IPS-20b (cell line): ENCODE measurements at regions not wholly inside any gene's neighbourhood (a gene's known extent, or its start where the extent isn't known, plus 50 kb on each side); places are given as distances from the start of the nearest gene placed in this dataset.

Experiments used
- H3K27ac ChIP-seq: one replicate; pipeline ENCODE4 v1.5.1; 2013; ENCODE audit warnings: low read length
- H3K27me3 ChIP-seq: 2 replicates; pipeline ENCODE4 v1.6.1; 2013; ENCODE audit warnings: mild to moderate bottlenecking, low read length, inconsistent platforms; ENCODE audit not compliant: insufficient read depth
- H3K36me3 ChIP-seq: 2 replicates; pipeline ENCODE4 v1.6.1; 2013; ENCODE audit warnings: low read depth, mild to moderate bottlenecking, inconsistent platforms, low read length, moderate library complexity; ENCODE audit not compliant: insufficient read depth
- H3K4me1 ChIP-seq: 2 replicates; pipeline ENCODE4 v1.6.1; 2013; ENCODE audit warnings: mild to moderate bottlenecking, control low read depth, inconsistent platforms, low read length, moderate library complexity; ENCODE audit not compliant: insufficient read depth
- H3K4me3 ChIP-seq: 2 replicates; pipeline ENCODE4 v1.5.1; 2013; ENCODE audit warnings: mild to moderate bottlenecking, low read length, inconsistent platforms
- H3K9ac ChIP-seq: 2 replicates; pipeline ENCODE4 v1.6.1; 2013; ENCODE audit warnings: low read depth, mild to moderate bottlenecking, inconsistent platforms, low read length, moderate library complexity
- H3K9me3 ChIP-seq: 2 replicates; pipeline ENCODE4 v1.6.1; 2013; ENCODE audit warnings: mild to moderate bottlenecking, low read depth, low read length, inconsistent platforms; ENCODE audit not compliant: insufficient read depth

- Histone ChIP-seq H3K4me3 (no peak overlapping the region), H3K9ac (no peak overlapping the region), H3K36me3 (no peaks in the 10 kb centered on the region), H3K9me3 (no peaks in the 10 kb centered on the region; the same call in 1 of the 2 replicates), H3K27ac (no peak overlapping the region), H3K4me1 (no peaks in the 10 kb centered on the region), H3K27me3 (no peaks in the 10 kb centered on the region)
Observed at GRCh38 chr2:2822143-2822542, 491.1 kb upstream of the MYT1L start.

DNA sequence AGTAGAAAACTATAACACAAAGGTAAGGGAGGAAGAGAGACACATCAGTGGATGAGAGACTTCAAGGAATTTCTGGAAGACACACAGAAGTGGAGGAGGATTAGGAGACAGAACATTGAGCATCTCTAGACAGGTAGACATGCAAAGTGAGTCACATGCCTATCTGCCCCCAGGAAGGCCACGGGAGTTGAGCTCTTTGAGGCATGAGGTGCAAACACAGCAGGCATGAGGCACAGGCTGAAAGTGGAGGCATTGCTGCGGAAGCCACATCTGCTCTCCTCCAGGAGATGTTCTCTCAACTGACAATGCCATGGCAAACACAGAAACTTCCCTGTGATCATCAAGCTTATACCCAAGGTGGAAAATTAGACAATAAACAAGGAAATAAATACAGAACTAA is 481.6 kb upstream of the MYT1L start:
- peaks cover 9% of the 10 kb centered on the region; the same call in 1 of the 2 replicates for H3K9me3 ChIP-seq
- no peak overlapping the region for H3K27ac ChIP-seq
- no peak overlapping the region for H3K9ac ChIP-seq
- no peaks in the 10 kb centered on the region for H3K27me3 ChIP-seq
- H3K4me3 ChIP-seq: no peak overlapping the region
- no peaks in the 10 kb centered on the region for H3K4me1 ChIP-seq
- no peaks in the 10 kb centered on the region for H3K36me3 ChIP-seq

DNA sequence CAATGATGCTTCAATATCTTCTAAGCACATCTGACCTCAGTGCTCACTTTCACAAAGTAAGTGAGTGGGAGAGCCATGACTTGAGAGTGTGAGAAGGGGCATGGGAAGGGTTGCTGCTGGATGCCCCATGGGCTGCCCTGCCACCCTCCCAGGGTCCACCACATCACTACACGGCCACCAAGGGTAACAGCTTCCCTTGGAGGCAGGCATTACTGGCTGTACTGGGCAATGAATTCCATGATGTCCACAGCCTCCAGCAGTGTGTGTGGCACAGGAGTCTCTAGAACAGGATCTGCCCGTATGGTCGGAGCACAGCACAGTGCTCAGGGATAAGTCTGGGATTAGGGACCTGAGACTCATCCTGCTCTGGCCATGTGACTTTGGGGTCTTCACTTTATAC is 481.0 kb upstream of the MYT1L start:
- H3K9me3 ChIP-seq: peaks cover 9% of the 10 kb centered on the region; the same call in 1 of the 2 replicates
- no peak overlapping the region for H3K9ac ChIP-seq
- no peaks in the 10 kb centered on the region for H3K27me3 ChIP-seq
- H3K27ac ChIP-seq: no peak overlapping the region
- no peak overlapping the region for H3K4me3 ChIP-seq
- no peaks in the 10 kb centered on the region for H3K4me1 ChIP-seq
- H3K36me3 ChIP-seq: no peaks in the 10 kb centered on the region

DNA sequence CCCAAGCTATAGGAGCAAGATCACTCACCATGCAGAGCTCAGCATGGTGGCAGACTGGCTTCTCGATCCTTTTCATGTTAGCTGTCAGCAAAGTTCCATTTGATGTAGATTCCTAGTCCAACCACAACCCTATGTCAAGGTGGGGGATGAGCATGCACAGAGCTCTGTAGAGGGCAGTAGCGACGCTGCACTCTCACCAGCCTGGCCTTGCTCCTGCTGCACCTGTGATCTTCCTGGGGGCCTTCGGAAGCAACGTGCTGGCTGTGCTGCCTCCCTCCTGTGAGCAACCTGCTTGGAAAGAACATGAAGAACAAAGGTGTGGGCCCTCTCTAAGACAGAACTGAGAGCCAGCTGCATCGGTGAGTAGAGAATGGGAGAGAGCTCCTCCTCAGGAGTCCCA is 479.4 kb upstream of the MYT1L start:
- peaks cover 9% of the 10 kb centered on the region; the same call in 1 of the 2 replicates for H3K9me3 ChIP-seq
- H3K4me3 ChIP-seq: no peak overlapping the region
- H3K9ac ChIP-seq: no peak overlapping the region
- H3K27ac ChIP-seq: no peak overlapping the region
- no peaks in the 10 kb centered on the region for H3K4me1 ChIP-seq
- H3K27me3 ChIP-seq: no peaks in the 10 kb centered on the region
- H3K36me3 ChIP-seq: no peaks in the 10 kb centered on the region

GRCh38 chr2:2809771-2810170 is 478.7 kb upstream of the MYT1L start:
- H3K4me1 ChIP-seq: no peaks in the 10 kb centered on the region
- no peak overlapping the region for H3K4me3 ChIP-seq
- no peak overlapping the region for H3K27ac ChIP-seq
- H3K27me3 ChIP-seq: no peaks in the 10 kb centered on the region
- no peaks in the 10 kb centered on the region for H3K36me3 ChIP-seq
- peaks cover 9% of the 10 kb centered on the region; the same call in 1 of the 2 replicates for H3K9me3 ChIP-seq
- H3K9ac ChIP-seq: no peak overlapping the region

DNA sequence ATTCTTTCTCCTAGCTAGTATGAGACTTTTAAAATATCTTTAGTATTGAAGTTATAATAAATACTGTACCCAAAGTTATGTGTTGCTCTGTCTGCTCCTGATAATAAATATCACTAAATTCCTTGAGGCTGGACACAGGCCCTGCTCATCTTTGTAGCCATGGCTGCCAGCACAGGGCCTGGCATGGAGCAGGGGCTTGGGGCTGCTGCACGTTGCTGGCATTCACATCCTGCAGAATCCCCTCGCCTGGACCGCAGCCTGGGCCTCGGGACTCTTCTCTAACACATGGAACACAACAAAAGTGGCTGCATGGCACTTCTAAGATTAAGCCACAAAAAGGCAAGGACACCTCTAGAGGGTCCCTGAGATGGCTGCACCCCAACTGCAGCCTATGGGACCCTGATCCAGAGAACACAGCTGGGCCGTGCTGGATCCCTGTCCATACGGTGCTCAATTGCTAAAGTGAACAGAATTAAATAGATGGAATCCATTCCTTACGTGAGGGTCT is 477.5 kb upstream of the MYT1L start:
- H3K27me3 ChIP-seq: no peaks in the 10 kb centered on the region
- H3K9ac ChIP-seq: no peak overlapping the region
- H3K4me3 ChIP-seq: no peak overlapping the region
- H3K9me3 ChIP-seq: no peaks in the 10 kb centered on the region
- no peak overlapping the region for H3K27ac ChIP-seq
- H3K36me3 ChIP-seq: no peaks in the 10 kb centered on the region
- no peaks in the 10 kb centered on the region for H3K4me1 ChIP-seq

DNA sequence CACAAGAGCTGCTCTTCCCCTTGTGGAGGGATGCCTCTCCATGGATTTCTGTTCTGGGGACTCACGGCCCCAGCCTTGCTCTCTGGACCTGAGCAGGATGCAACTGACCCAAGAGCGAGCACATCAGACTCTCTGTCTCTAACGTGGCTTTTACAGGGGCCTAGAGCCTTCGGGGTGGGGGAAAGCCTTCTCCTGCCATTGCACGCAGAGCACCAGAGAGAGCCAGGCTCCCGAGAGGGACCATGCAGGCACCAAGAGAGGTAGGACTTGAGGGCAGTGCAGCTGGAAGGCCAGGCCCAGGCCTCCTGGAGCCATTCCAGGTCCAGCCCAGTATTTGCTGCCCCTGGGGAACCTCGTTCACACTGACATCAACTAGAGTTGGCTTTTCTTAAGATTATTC is 475.6 kb upstream of the MYT1L start:
- H3K9ac ChIP-seq: no peak overlapping the region
- no peaks in the 10 kb centered on the region for H3K36me3 ChIP-seq
- H3K9me3 ChIP-seq: peaks cover 10% of the 10 kb centered on the region; the same call in 1 of the 2 replicates
- H3K4me3 ChIP-seq: no peak overlapping the region
- H3K27ac ChIP-seq: no peak overlapping the region
- H3K27me3 ChIP-seq: no peaks in the 10 kb centered on the region
- no peaks in the 10 kb centered on the region for H3K4me1 ChIP-seq

- no peak overlapping the region for H3K27ac ChIP-seq
- H3K4me3 ChIP-seq: no peak overlapping the region
- no peaks in the 10 kb centered on the region for H3K27me3 ChIP-seq
- H3K9ac ChIP-seq: no peak overlapping the region
- no peaks in the 10 kb centered on the region for H3K4me1 ChIP-seq
- H3K9me3 ChIP-seq: peaks cover 10% of the 10 kb centered on the region; the same call in 1 of the 2 replicates
- no peaks in the 10 kb centered on the region for H3K36me3 ChIP-seq
Observed at GRCh38 chr2:2805263-2805662, 474.2 kb upstream of the MYT1L start.

DNA sequence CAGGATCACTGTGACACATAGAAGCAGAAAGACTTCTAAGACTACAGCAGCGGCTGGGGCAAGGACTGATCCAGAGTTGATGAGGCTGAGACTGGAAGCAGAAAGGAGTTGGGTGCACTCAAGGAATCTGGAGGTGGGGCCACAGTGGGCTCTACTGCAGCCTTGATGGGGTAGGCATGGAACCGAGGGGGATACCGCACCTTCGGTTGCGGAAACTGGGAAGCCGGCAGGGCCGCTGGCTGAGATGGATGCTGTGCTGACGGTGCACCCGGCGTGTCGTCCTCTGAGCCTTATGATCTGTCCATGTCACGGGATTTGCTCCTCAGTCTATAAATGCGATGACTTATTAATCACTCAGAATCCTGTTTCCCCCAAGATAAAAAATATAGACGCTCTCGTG is 473.5 kb upstream of the MYT1L start:
- Histone ChIP-seq H3K27me3 (no peaks in the 10 kb centered on the region), H3K4me3 (no peak overlapping the region), H3K36me3 (no peaks in the 10 kb centered on the region), H3K27ac (no peak overlapping the region), H3K9me3 (peaks cover 10% of the 10 kb centered on the region; the same call in 1 of the 2 replicates), H3K9ac (no peak overlapping the region), H3K4me1 (no peaks in the 10 kb centered on the region)

DNA sequence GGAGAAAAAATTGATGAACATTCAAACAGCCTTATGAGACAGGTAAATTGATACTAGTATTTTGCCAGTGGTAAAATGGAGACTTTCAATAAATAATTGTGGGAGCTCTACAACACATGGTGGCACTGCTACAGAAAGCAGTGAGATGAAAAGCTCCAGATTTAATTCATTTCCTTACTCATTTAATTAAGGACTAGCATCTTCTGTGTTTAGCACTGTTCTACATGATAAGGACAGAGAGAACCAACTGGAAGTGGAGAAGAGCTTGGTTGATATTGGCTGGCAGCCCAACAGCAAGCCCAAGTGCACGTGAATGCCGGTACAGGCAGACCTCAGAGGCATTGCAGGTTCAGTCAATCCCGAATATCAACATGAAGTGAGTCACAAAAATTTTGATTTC is 470.4 kb upstream of the MYT1L start:
- no peak overlapping the region for H3K27ac ChIP-seq
- no peaks in the 10 kb centered on the region for H3K4me1 ChIP-seq
- H3K4me3 ChIP-seq: no peak overlapping the region
- peaks cover 10% of the 10 kb centered on the region; the same call in 1 of the 2 replicates for H3K9me3 ChIP-seq
- no peaks in the 10 kb centered on the region for H3K27me3 ChIP-seq
- H3K9ac ChIP-seq: no peak overlapping the region
- H3K36me3 ChIP-seq: no peaks in the 10 kb centered on the region

GRCh38 chr2:2800697-2801096 is 469.6 kb upstream of the MYT1L start:
- no peaks in the 10 kb centered on the region for H3K4me1 ChIP-seq
- H3K9me3 ChIP-seq: peaks cover 10% of the 10 kb centered on the region; the same call in 1 of the 2 replicates
- no peak overlapping the region for H3K9ac ChIP-seq
- H3K27ac ChIP-seq: no peak overlapping the region
- no peaks in the 10 kb centered on the region for H3K36me3 ChIP-seq
- no peak overlapping the region for H3K4me3 ChIP-seq
- H3K27me3 ChIP-seq: no peaks in the 10 kb centered on the region

- Histone ChIP-seq H3K27ac (no peak overlapping the region), H3K9ac (no peak overlapping the region), H3K4me1 (no peaks in the 10 kb centered on the region), H3K4me3 (no peak overlapping the region), H3K36me3 (no peaks in the 10 kb centered on the region), H3K27me3 (no peaks in the 10 kb centered on the region), H3K9me3 (peaks cover 10% of the 10 kb centered on the region; the same call in 1 of the 2 replicates)
Observed at GRCh38 chr2:2800001-2800400, 468.9 kb upstream of the MYT1L start.
